AG09309 (cell line): ENCODE measurements at regions not wholly inside any gene's neighbourhood (a gene's known extent, or its start where the extent isn't known, plus 50 kb on each side); places are given as distances from the start of the nearest gene placed in this dataset.

Source experiments
- DNase-seq: peaks from one replicate; pipeline ENCODE4 v3.0.0-alpha.2; 2010; ENCODE audit warnings: low read depth
- H3K4me3 ChIP-seq: 2 replicates; pipeline ENCODE4 v1.5.1; 2011; ENCODE audit warnings: mild to moderate bottlenecking, low read depth, low read length, moderate library complexity; ENCODE audit not compliant: control insufficient read depth
- CTCF ChIP-seq: IDR thresholded peaks from 2 replicates; pipeline ENCODE4 v1.5.1; 2011; ENCODE audit warnings: mild to moderate bottlenecking, low read depth, low read length, inconsistent platforms; ENCODE audit not compliant: insufficient read depth, control insufficient read depth; ENCODE audit errors: missing control alignments

GRCh38 chr20:22819784-22820183 is 215.3 kb upstream of the SSTR4 start:
- no peak for DNase-seq
- no peak for TF ChIP-seq CTCF
- no peak overlapping the region for H3K4me3 ChIP-seq

GRCh38 chr20:22821081-22821727 is 213.9 kb upstream of the SSTR4 start:
- TF ChIP-seq CTCF, result no peak
- no peak overlapping the region for H3K4me3 ChIP-seq
- DNase-seq, result no peak

- no peak for DNase-seq
- TF ChIP-seq CTCF, result no peak
- H3K4me3 ChIP-seq, result no peak overlapping the region
Measured at GRCh38 chr20:22821796-22822195, 213.3 kb upstream of the SSTR4 start.

DNA sequence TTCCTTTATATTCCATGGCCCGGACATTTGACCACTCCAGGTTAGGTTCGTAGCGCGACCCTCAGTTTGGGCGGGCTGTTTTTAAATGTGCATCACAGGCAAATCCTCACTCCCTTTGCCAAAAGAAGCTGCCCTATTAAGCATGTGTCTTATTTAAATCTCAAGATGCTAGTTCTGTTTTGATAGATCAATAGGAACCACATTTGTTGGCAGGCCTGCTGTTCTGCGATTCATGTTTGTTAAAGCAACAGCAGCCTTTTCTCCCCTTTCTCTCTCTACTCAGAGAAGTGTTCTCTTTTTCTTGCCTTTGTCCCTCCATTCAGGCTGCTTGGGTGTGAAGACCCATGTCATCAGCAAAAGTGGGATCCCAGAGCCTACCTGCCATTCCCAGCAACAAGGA is 212.0 kb upstream of the SSTR4 start:
- H3K4me3 ChIP-seq, result no peak overlapping the region
- no peak for TF ChIP-seq CTCF
- DNase-seq, result no peak

GRCh38 chr20:22824077-22824476 is 211.0 kb upstream of the SSTR4 start:
- no peak for DNase-seq
- TF ChIP-seq CTCF, result no peak
- no peak overlapping the region for H3K4me3 ChIP-seq

DNA sequence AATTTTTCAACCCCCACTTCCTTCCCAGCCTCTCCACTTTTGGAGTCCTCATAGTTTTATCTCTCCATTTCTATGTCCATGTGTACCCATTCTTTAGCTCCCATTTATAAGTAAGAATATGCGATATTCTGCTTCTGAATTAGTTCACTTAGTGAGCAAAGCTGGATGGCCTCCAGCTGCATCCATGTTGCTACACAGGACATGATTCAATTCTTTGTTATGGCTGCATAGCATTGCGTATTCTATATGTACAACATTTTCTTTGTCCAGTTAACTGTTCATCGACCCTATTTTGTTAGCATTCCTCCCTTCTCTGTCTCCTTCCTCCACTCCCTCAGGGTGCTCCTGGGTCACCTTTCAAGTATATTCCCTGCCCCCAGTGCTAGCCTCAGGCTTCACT is 210.0 kb upstream of the SSTR4 start:
- H3K4me3 ChIP-seq, result no peak overlapping the region
- no peak for DNase-seq

More for the DNA sequence above, 210.0 kb upstream of the SSTR4 start:
- TF ChIP-seq CTCF, result no peak
